Activated naive CD8-positive, alpha-beta T cell treated with anti-CD3 and anti-CD28 coated beads, Interleukin-2, amount 50 U/mL, for 24 hours (primary cell): ENCODE measurements at regions not wholly inside any gene's neighbourhood (a gene's known extent, or its start where the extent isn't known, plus 50 kb on each side); places are given as distances from the start of the nearest gene placed in this dataset.
"Not testable (repeated sequence)": the region's sequence is repeated elsewhere in the genome, so short reads cannot be mapped to it uniquely, and the experiment has no call there.

ENCODE experiments used
- ATAC-seq: fragments of 150-1000 bp; cut with Tn5 transposase; one replicate; pipeline ENCODE4 v1.10.0; 2021
- DNase-seq: peaks from one replicate; pipeline ENCODE4 v3.0.0; 2021
- H3K27ac Mint-ChIP-seq: one replicate; pipeline ENCODE4 v1.8.0; 2021; ENCODE audit warnings: mild to moderate bottlenecking, mixed read lengths
- H3K27me3 Mint-ChIP-seq: one replicate; pipeline ENCODE4 v1.8.0; 2021; ENCODE audit warnings: mixed read lengths
- H3K36me3 Mint-ChIP-seq: one replicate; pipeline ENCODE4 v1.8.0; 2021; ENCODE audit warnings: low read depth, mixed read lengths
- H3K4me1 Mint-ChIP-seq: one replicate; pipeline ENCODE4 v1.8.0; 2021; ENCODE audit warnings: mixed read lengths
- H3K4me3 Mint-ChIP-seq: one replicate; pipeline ENCODE4 v1.8.0; 2021; ENCODE audit warnings: mild to moderate bottlenecking, moderate library complexity, mixed read lengths
- H3K9me3 Mint-ChIP-seq: one replicate; pipeline ENCODE4 v1.8.0; 2021; ENCODE audit warnings: mixed read lengths

DNA sequence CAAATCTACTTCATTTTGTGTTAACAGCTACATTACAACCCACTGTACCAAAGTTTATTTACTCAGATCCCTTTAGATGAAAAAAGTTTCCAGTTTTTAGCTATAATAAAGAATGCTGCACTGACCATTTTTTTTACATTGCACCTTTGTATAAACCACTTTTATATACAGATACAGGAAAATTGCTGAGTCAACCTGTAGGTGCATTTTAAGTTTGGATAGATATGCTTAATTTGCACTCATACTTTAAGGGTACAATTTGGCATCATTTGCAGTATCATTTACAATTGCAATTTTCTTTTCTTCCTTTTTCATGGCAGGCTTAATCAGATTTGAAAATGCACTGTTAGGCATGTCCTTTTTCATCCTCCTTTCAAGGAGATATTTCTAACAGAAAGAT is 257.8 kb upstream of the LMO3 start:
- H3K27ac Mint-ChIP-seq, result no peak overlapping the region
- H3K4me3 Mint-ChIP-seq, result no peak overlapping the region
- no peaks in the 10 kb centered on the region for H3K4me1 Mint-ChIP-seq
- DNase-seq (no peak), ATAC-seq (no peak)
- H3K36me3 Mint-ChIP-seq, result no peaks in the 10 kb centered on the region
- H3K27me3 Mint-ChIP-seq, result no peaks in the 10 kb centered on the region
- peaks cover 4% of the 10 kb centered on the region for H3K9me3 Mint-ChIP-seq

DNA sequence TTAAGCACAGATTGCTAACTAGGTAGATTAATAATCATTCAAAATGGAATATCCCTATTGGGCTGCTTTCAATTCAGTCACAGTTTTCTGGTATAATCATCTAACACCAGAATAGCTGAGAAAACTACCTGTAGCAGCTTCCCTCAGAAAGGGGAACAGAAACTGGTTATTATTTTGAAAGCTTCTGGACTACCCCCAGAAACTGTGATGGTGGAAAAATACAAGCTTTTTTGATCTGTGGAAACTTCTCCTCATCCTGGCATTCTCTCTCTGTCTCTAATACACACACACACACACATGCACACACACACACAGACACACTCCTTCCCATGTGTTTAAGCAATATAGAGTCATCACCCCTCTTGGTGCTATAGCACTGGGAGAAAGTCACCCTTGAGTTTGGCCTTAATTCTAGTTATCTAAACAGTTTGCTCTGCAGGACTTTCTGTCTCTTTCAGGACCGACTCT is 251.5 kb upstream of the LMO3 start:
- no peaks in the 10 kb centered on the region for H3K9me3 Mint-ChIP-seq
- no peaks in the 10 kb centered on the region for H3K36me3 Mint-ChIP-seq
- H3K4me3 Mint-ChIP-seq, result no peak overlapping the region
- no peaks in the 10 kb centered on the region for H3K4me1 Mint-ChIP-seq
- H3K27me3 Mint-ChIP-seq, result no peaks in the 10 kb centered on the region
- no peak for DNase-seq
- H3K27ac Mint-ChIP-seq, result no peak overlapping the region
- ATAC-seq, result no peak

- Mint-ChIP-seq H3K27ac (no peak overlapping the region), H3K36me3 (no peaks in the 10 kb centered on the region), H3K4me3 (no peak overlapping the region), H3K27me3 (no peaks in the 10 kb centered on the region), H3K4me1 (no peaks in the 10 kb centered on the region), H3K9me3 (no peaks in the 10 kb centered on the region)
- DNase-seq (no peak), ATAC-seq (no peak)
Observed at GRCh38 chr12:16854465-16854864, 248.5 kb upstream of the LMO3 start.

DNA sequence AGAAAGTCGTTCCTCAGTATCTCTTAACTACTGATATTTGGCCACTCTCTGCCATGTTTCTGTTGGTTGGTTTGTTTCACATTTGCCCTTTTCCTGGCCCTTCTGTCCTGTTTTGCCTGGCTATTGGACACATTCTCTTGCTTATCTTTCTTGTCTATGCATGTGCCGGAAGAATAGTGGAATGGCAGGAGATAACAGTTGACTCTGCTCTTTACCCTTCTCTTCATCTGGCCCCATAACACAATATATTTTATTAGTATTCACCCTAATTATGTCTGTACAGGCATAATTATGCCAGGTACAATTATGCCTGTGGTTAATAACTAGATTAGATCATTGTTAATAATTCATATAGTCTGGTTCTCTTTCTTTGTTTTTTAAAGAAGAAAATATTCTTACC is 243.5 kb upstream of the LMO3 start:
- no peak for DNase-seq

DNA sequence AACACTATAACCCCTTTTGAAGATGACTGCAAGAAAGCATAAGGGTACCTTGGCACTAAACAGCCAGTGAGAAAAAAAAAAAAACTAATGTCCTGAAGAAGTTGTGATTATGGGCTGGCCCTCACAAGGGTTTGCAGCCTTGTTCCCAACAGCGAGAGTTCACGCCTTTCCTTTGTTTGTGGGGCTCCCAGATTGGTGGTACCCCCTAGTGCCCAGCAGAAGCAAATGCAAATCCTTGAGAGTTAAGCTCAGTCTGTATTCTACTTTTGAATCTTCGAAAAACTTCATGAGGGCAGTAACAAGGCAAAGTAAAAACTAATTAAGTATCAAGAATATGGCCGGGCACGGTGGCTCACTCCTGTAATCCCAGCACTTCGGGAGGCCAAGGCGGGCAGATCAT is 238.9 kb upstream of the LMO3 start:
- H3K4me3 Mint-ChIP-seq, result no peak overlapping the region
- H3K9me3 Mint-ChIP-seq, result peaks cover 8% of the 10 kb centered on the region
- H3K36me3 Mint-ChIP-seq, result no peaks in the 10 kb centered on the region
- DNase-seq, result no peak
- H3K4me1 Mint-ChIP-seq, result no peaks in the 10 kb centered on the region
- no peaks in the 10 kb centered on the region for H3K27me3 Mint-ChIP-seq
- H3K27ac Mint-ChIP-seq, result no peak overlapping the region
- ATAC-seq, result no peak

More for the DNA sequence above, 243.5 kb upstream of the LMO3 start:
- ATAC-seq, result no peak
- H3K27ac Mint-ChIP-seq, result no peak overlapping the region
- H3K4me3 Mint-ChIP-seq, result no peak overlapping the region
- H3K9me3 Mint-ChIP-seq, result no peaks in the 10 kb centered on the region
- no peaks in the 10 kb centered on the region for H3K4me1 Mint-ChIP-seq
- no peaks in the 10 kb centered on the region for H3K36me3 Mint-ChIP-seq
- no peaks in the 10 kb centered on the region for H3K27me3 Mint-ChIP-seq

GRCh38 chr12:16833376-16834015 is 227.5 kb upstream of the LMO3 start:
- H3K4me1 Mint-ChIP-seq, result no peaks in the 10 kb centered on the region
- no peak overlapping the region for H3K27ac Mint-ChIP-seq
- H3K36me3 Mint-ChIP-seq, result no peaks in the 10 kb centered on the region
- no peak overlapping the region for H3K4me3 Mint-ChIP-seq
- DNase-seq, result no peak
- H3K27me3 Mint-ChIP-seq, result no peaks in the 10 kb centered on the region
- H3K9me3 Mint-ChIP-seq, result peaks cover 15% of the 10 kb centered on the region
- ATAC-seq, result no peak

- Mint-ChIP-seq H3K36me3 (no peaks in the 10 kb centered on the region), H3K4me3 (no peak overlapping the region), H3K27ac (no peak overlapping the region), H3K9me3 (peaks cover 11% of the 10 kb centered on the region), H3K4me1 (no peaks in the 10 kb centered on the region), H3K27me3 (no peaks in the 10 kb centered on the region)
- ATAC-seq (no peak), DNase-seq (no peak)
Observed at GRCh38 chr12:16828891-16829290, 222.9 kb upstream of the LMO3 start.

- Mint-ChIP-seq H3K9me3 (peaks cover 24% of the 10 kb centered on the region), H3K4me3 (no peak overlapping the region), H3K4me1 (no peaks in the 10 kb centered on the region), H3K27me3 (no peaks in the 10 kb centered on the region), H3K27ac (no peak overlapping the region), H3K36me3 (no peaks in the 10 kb centered on the region)
- DNase-seq (no peak), ATAC-seq (no peak)
Observed at GRCh38 chr12:16807731-16808130, 201.8 kb upstream of the LMO3 start.

GRCh38 chr12:16796168-16796567 is 190.2 kb upstream of the LMO3 start:
- Mint-ChIP-seq H3K27ac (no peak overlapping the region), H3K4me3 (no peak overlapping the region)

GRCh38 chr12:16789204-16789790 is 183.3 kb upstream of the LMO3 start:
- Mint-ChIP-seq H3K27ac (no peak overlapping the region), H3K27me3 (no peaks in the 10 kb centered on the region), H3K36me3 (no peaks in the 10 kb centered on the region), H3K9me3 (peaks cover 9% of the 10 kb centered on the region), H3K4me3 (no peak overlapping the region), H3K4me1 (no peaks in the 10 kb centered on the region)
- no peak for DNase-seq
- no peak for ATAC-seq

More at GRCh38 chr12:16796168-16796567, 190.2 kb upstream of the LMO3 start:
- DNase-seq (no peak), ATAC-seq (no peak)
- Mint-ChIP-seq H3K36me3 (no peaks in the 10 kb centered on the region), H3K4me1 (no peaks in the 10 kb centered on the region), H3K9me3 (peaks cover 5% of the 10 kb centered on the region), H3K27me3 (no peaks in the 10 kb centered on the region)

GRCh38 chr12:16788506-16789203 is 182.7 kb upstream of the LMO3 start:
- H3K27me3 Mint-ChIP-seq, result no peaks in the 10 kb centered on the region
- H3K9me3 Mint-ChIP-seq, result peaks cover 9% of the 10 kb centered on the region
- no peak for ATAC-seq
- no peak for DNase-seq
- no peaks in the 10 kb centered on the region for H3K4me1 Mint-ChIP-seq
- no peaks in the 10 kb centered on the region for H3K36me3 Mint-ChIP-seq
- H3K4me3 Mint-ChIP-seq, result no peak overlapping the region
- H3K27ac Mint-ChIP-seq, result no peak overlapping the region

- Mint-ChIP-seq H3K4me3 (no peak overlapping the region), H3K36me3 (no peaks in the 10 kb centered on the region), H3K27me3 (no peaks in the 10 kb centered on the region), H3K27ac (no peak overlapping the region), H3K4me1 (no peaks in the 10 kb centered on the region), H3K9me3 (peaks cover 8% of the 10 kb centered on the region)
- no peak for DNase-seq
- ATAC-seq, result no peak
Observed at GRCh38 chr12:16785953-16786352, 180.0 kb upstream of the LMO3 start.

GRCh38 chr12:16785524-16785923 is 179.6 kb upstream of the LMO3 start:
- Mint-ChIP-seq H3K9me3 (peaks cover 7% of the 10 kb centered on the region), H3K27ac (no peak overlapping the region), H3K27me3 (no peaks in the 10 kb centered on the region), H3K36me3 (no peaks in the 10 kb centered on the region), H3K4me3 (no peak overlapping the region), H3K4me1 (no peaks in the 10 kb centered on the region)
- ATAC-seq (no peak), DNase-seq (no peak)

- DNase-seq, H3K27me3 Mint-ChIP-seq, H3K4me3 Mint-ChIP-seq, H3K4me1 Mint-ChIP-seq, H3K27ac Mint-ChIP-seq, H3K36me3 Mint-ChIP-seq, ATAC-seq: not testable (repeated sequence)
- peaks cover 32% of the 10 kb centered on the region for H3K9me3 Mint-ChIP-seq
Observed at GRCh38 chr12:16769129-16769528, 163.2 kb upstream of the LMO3 start.

GRCh38 chr12:16766736-16767135 is 160.8 kb upstream of the LMO3 start:
- Mint-ChIP-seq H3K4me1 (no peaks in the 10 kb centered on the region), H3K27me3 (no peaks in the 10 kb centered on the region), H3K27ac (no peak overlapping the region), H3K36me3 (no peaks in the 10 kb centered on the region), H3K9me3 (peaks cover 29% of the 10 kb centered on the region), H3K4me3 (no peak overlapping the region)
- ATAC-seq (no peak), DNase-seq (no peak)
